HFFc6 (cell line): ENCODE measurements at regions not wholly inside any gene's neighbourhood (a gene's known extent, or its start where the extent isn't known, plus 50 kb on each side); places are given as distances from the start of the nearest gene placed in this dataset.

Experiments used
- DNase-seq: peaks from one replicate; pipeline ENCODE4 v3.0.0-alpha.2; 2018
- H3K27ac Mint-ChIP-seq: 2 replicates; pipeline ENCODE4 v1.8.0; 2020; ENCODE audit warnings: mild to moderate bottlenecking, mixed read lengths
- H3K27me3 Mint-ChIP-seq: 2 replicates; pipeline ENCODE4 v1.8.0; 2021; ENCODE audit warnings: mild to moderate bottlenecking, moderate library complexity, mixed read lengths; ENCODE audit not compliant: insufficient read depth
- H3K36me3 Mint-ChIP-seq: 2 replicates; pipeline ENCODE4 v1.8.0; 2021; ENCODE audit warnings: low read depth, mixed read lengths
- H3K4me1 Mint-ChIP-seq: 2 replicates; pipeline ENCODE4 v1.8.0; 2020; ENCODE audit warnings: low read depth, mixed read lengths
- H3K4me3 Mint-ChIP-seq: 2 replicates; pipeline ENCODE4 v1.8.0; 2020; ENCODE audit warnings: mild to moderate bottlenecking, moderate library complexity, mixed read lengths
- H3K9me3 Mint-ChIP-seq: 2 replicates; pipeline ENCODE4 v1.8.0; 2020; ENCODE audit warnings: mild to moderate bottlenecking, mixed read lengths
- TF ChIP-seq, protein P1 (sequence below): fragments of 200-600 bp; sonication (generic); IDR thresholded peaks from 2 replicates; pipeline ENCODE4 v1.5.0; 2021; ENCODE audit warnings: antibody characterized with exemption, mild to moderate bottlenecking

DNA sequence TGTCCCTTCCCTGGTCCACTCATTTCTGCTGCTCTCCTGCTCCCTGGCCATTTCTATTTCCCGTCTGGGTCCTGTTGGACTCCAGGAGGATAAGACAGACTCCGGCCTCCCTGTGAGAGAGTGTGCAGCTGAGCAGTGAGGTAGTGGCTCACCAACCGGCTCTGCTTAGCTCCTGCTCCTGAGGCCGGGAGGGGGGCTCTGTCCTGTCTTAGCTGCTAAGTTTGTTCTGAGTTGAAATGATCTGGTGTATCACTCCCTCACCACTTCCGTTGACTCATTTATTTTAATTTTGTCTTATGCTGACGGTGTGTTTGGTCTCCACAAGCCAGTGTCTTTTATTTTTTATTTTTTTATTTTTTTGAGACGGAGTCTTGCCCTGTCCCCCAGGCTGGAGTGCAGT is 148.5 kb upstream of the PDE10A start:
- H3K36me3 Mint-ChIP-seq, result peaks cover 7% of the 10 kb centered on the region; the same call in 1 of the 2 replicates
- no peaks in the 10 kb centered on the region; the same call in 1 of the 2 replicates for H3K27me3 Mint-ChIP-seq
- no peak for DNase-seq
- H3K9me3 Mint-ChIP-seq, result peaks cover 69% of the 10 kb centered on the region
- no peaks in the 10 kb centered on the region for H3K4me1 Mint-ChIP-seq
- TF ChIP-seq, protein P1, sequence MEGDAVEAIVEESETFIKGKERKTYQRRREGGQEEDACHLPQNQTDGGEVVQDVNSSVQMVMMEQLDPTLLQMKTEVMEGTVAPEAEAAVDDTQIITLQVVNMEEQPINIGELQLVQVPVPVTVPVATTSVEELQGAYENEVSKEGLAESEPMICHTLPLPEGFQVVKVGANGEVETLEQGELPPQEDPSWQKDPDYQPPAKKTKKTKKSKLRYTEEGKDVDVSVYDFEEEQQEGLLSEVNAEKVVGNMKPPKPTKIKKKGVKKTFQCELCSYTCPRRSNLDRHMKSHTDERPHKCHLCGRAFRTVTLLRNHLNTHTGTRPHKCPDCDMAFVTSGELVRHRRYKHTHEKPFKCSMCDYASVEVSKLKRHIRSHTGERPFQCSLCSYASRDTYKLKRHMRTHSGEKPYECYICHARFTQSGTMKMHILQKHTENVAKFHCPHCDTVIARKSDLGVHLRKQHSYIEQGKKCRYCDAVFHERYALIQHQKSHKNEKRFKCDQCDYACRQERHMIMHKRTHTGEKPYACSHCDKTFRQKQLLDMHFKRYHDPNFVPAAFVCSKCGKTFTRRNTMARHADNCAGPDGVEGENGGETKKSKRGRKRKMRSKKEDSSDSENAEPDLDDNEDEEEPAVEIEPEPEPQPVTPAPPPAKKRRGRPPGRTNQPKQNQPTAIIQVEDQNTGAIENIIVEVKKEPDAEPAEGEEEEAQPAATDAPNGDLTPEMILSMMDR, result no peak
- no peak overlapping the region for H3K4me3 Mint-ChIP-seq
- no peak overlapping the region for H3K27ac Mint-ChIP-seq

DNA sequence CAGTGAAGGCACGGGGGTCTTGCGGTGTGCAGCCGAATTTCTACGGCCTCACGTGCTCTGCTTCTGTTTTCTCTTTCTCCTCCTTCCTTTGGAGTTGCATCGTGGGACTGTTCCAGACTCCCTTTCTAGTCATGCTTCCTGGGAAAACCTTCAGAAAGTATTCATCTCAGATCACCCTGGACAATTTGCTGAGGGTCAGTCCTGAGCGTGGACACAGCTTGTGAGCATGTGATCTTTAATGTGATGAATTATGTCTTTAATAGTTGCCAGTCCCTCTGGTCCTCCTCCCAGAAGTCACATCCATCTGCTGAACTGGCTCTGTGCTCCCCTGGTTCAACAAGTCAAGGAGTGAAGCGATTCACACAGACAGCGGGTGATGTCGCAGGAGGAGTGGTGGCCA is 145.0 kb upstream of the PDE10A start:
- Mint-ChIP-seq H3K36me3 (peaks cover 7% of the 10 kb centered on the region; the same call in 1 of the 2 replicates), H3K27me3 (no peaks in the 10 kb centered on the region; the same call in none of the 2 replicates), H3K4me3 (no peak overlapping the region), H3K4me1 (no peaks in the 10 kb centered on the region), H3K9me3 (peaks cover 61% of the 10 kb centered on the region), H3K27ac (no peak overlapping the region)
- DNase-seq, result no peak
- TF ChIP-seq, protein P1, result no peak

DNA sequence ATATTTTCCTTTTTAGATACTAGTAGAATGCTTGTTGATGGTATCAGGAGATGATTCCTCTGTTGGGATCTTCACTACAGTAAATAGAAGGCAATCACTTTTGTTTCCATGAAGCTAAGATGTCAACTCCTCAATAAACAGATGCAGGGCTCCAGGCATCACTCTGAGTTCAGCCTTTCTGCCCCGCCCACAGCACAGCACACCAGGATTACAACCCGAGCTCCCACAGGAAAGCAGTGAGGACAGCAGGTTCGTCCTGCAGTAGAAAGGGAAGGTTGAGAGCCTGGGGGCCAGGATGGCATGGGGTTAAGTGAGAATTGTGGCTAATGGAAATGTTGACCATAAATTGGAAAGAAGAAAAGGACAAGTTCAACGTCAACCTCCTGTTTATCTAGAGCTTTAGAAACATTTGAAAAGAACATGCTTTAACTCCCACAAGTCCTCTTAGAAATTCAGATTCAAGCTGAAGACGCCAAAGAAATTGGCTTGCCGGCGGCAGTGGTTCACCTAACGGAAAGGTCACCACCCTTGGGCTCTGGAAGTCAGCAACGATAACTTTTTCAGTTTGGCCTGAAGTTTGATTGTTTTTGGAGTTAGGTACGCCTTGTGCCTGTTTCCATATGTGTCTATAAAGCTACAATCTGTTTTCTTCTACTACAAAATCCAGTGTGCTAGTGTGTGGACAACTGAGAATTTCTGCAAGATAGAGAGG is 144.4 kb upstream of the PDE10A start:
- Mint-ChIP-seq H3K4me3 (no peak overlapping the region), H3K27me3 (no peaks in the 10 kb centered on the region; the same call in none of the 2 replicates), H3K27ac (no peak overlapping the region), H3K36me3 (peaks cover 7% of the 10 kb centered on the region; the same call in 1 of the 2 replicates), H3K4me1 (no peaks in the 10 kb centered on the region), H3K9me3 (peaks cover 63% of the 10 kb centered on the region)
- TF ChIP-seq, protein P1, result no peak
- DNase-seq, result no peak

DNA sequence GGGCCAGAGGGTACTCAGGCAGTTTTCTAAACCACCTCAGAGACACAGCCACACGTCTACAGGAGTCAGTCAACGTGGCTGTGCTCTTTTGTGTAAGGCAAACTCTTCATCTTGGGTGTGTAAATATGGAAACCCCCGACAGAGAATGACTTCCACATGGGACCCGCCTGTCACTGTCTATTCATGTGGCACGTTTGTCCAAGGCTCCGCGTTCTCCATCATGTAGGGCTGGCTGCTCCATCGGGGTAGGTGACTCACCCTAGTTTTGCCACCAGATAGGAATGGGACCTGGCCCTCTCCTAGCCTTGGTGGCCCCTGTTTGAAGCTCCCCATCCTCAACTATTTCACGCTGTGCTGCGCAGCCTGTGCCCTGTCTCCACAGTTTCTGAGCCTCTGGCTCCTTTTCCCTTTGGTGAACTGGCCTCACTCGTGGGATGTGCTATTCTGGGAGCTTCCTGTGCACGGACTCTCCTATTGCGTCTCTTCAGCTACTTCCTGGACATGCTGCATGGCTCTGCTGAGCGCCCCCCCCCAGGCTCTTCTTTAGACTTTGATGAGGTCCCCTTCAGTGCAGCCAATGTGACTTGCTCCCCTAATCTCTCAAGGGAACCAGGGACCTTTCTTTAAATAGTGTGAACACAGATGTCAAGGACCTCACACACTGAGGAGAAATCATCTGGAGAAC is 143.2 kb upstream of the PDE10A start:
- DNase-seq, result no peak
- H3K36me3 Mint-ChIP-seq, result peaks cover 7% of the 10 kb centered on the region; the same call in 1 of the 2 replicates
- no peaks in the 10 kb centered on the region; the same call in none of the 2 replicates for H3K27me3 Mint-ChIP-seq
- H3K4me1 Mint-ChIP-seq, result no peaks in the 10 kb centered on the region
- H3K27ac Mint-ChIP-seq, result no peak overlapping the region
- H3K4me3 Mint-ChIP-seq, result no peak overlapping the region
- peaks cover 71% of the 10 kb centered on the region for H3K9me3 Mint-ChIP-seq
- TF ChIP-seq, protein P1, result no peak

DNA sequence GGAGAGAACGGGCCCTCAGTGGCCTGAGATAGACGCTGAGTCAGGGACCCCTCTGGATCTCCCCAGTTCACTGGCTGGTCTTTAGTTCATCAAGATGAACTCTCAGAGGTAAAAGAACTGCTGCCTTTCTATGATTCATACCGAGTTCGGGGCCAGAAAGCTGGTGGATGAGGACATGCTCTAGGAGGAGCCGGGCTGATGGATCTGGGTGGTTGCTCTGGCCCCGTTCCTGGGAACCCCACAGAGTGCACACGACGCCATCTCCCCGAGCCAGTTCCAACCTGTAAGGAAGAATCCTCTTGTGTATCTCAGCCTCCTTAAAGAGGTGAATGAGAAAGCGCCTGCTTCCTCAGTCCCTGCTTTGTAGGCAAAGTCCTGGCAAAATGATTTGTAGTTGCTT is 142.6 kb upstream of the PDE10A start:
- Mint-ChIP-seq H3K36me3 (peaks cover 6% of the 10 kb centered on the region; the same call in 1 of the 2 replicates), H3K27ac (no peak overlapping the region), H3K27me3 (no peaks in the 10 kb centered on the region; the same call in none of the 2 replicates), H3K4me1 (no peaks in the 10 kb centered on the region), H3K4me3 (no peak overlapping the region), H3K9me3 (peaks cover 69% of the 10 kb centered on the region)
- TF ChIP-seq, protein P1, result no peak
- no peak for DNase-seq
